ENCODE measurements at regions not wholly inside any gene's neighbourhood (a gene's known extent, or its start where the extent isn't known, plus 50 kb on each side); places are given as distances from the start of the nearest gene placed in this dataset.

DNA sequence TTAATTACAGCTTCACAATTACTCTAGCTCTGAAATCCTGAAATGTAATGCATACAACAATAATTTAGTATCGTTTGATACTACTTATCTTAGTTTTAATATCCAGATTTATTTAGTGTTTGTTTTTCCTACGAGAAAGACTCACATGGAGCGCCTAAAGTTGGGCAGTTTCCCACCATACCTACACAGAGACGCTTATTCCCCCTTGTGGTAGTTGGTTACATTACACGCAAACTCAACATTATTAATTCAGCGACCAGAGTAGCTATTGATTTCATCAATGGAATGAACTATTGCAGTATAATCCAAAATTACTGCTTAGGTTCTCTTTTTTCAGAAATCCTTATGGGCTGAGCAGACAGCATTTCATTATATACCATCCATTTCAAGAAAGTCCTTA lies 164.0 kb upstream of the REG3G start:
- peak in 3 of 5 experiments; percentile 34 to 42 (median 40) for TF ChIP-seq CTCF (IDR thresholded peaks at IDR 0.05)
- no peak for TF ChIP-seq POLR2A (IDR thresholded peaks at IDR 0.05)
- no peak for TF ChIP-seq EP300 (IDR thresholded peaks at IDR 0.05; ENCODE audit: low read depth)

All from transverse colon (tissue), 3 donors.